ENCODE measurements at regions not wholly inside any gene's neighbourhood (a gene's known extent, or its start where the extent isn't known, plus 50 kb on each side); places are given as distances from the start of the nearest gene placed in this dataset.

DNA sequence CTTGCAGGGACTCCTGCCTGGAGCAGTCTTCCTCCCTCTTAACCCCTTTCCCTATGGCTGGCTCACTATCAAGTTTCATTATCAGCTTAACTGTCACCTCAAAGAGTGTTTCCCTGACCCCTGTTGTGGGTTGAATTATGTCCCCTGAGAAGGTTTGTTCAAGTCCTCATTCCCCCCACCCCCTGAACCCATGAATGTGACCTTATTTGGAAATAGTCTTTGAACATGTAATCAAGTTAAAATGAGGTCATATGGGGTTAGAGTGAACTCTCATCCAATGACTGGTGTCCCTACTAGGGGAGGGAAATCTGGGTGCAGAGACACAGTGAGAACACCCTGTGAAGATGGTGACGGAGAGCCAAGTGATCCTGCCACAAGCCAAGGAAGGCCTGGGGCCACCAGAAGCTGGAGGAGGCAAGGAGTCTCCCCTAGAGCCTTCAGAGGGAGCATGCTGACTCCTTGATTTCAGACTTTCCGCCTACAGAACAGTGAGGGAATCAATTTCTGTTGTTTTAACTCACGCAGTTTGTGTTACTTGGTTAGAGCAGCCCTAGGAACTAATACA is 165.2 kb upstream of the TOP1 start:
- no peak overlapping the region for H2AFZ ChIP-seq (ENCODE audit: low read depth)
- H3K79me2 ChIP-seq (ENCODE audit: insufficient read depth, low read depth) = no peaks in the 10 kb centered on the region
- no peaks in the 10 kb centered on the region for H3K27me3 ChIP-seq (ENCODE audit: insufficient read depth, low read depth)
- TF ChIP-seq, protein P1, sequence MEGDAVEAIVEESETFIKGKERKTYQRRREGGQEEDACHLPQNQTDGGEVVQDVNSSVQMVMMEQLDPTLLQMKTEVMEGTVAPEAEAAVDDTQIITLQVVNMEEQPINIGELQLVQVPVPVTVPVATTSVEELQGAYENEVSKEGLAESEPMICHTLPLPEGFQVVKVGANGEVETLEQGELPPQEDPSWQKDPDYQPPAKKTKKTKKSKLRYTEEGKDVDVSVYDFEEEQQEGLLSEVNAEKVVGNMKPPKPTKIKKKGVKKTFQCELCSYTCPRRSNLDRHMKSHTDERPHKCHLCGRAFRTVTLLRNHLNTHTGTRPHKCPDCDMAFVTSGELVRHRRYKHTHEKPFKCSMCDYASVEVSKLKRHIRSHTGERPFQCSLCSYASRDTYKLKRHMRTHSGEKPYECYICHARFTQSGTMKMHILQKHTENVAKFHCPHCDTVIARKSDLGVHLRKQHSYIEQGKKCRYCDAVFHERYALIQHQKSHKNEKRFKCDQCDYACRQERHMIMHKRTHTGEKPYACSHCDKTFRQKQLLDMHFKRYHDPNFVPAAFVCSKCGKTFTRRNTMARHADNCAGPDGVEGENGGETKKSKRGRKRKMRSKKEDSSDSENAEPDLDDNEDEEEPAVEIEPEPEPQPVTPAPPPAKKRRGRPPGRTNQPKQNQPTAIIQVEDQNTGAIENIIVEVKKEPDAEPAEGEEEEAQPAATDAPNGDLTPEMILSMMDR (conservative IDR thresholded peaks at IDR 0.05; ENCODE audit: low read depth, low read length) = no peak
- no peaks in the 10 kb centered on the region for H3K36me3 ChIP-seq (ENCODE audit: insufficient read depth)
- no peak overlapping the region for H3K4me3 ChIP-seq (IDR thresholded peaks at IDR 0.05; ENCODE audit: insufficient read depth, low read depth, low read length)
- no peak overlapping the region for H3K9ac ChIP-seq
- no peaks in the 10 kb centered on the region for H3K4me1 ChIP-seq (ENCODE audit: low read depth, poor library complexity, severe bottlenecking)
- no peak overlapping the region for H3K4me2 ChIP-seq
- H3K27ac ChIP-seq = no peak overlapping the region
- H4K20me1 ChIP-seq (ENCODE audit: insufficient read depth) = no peaks in the 10 kb centered on the region

DNA sequence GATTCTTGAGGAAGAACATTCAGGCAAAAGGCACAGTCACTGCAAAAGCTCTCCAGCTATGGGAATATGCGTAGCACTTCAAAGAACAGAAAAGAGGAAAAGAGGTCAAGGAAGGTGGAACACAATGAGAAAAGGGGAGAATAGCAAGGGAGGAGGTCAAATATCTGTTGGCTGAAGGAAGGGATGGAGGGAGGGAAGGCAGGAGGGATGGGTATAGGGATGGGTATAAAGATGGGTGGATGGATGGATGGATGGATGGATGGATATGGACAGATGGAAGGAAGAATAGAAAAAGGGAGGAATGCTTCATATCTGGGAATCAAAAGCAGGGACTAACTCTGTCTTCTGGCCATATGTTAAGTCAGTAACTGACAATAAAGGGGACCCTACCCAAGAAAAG is 164.2 kb upstream of the TOP1 start:
- Histone ChIP-seq H2AFZ (ENCODE audit: low read depth) (no peak overlapping the region), H4K20me1 (ENCODE audit: insufficient read depth) (no peaks in the 10 kb centered on the region), H3K4me1 (ENCODE audit: low read depth, poor library complexity, severe bottlenecking) (no peaks in the 10 kb centered on the region), H3K4me2 (no peak overlapping the region), H3K79me2 (ENCODE audit: insufficient read depth, low read depth) (no peaks in the 10 kb centered on the region), H3K27me3 (ENCODE audit: insufficient read depth, low read depth) (no peaks in the 10 kb centered on the region), H3K27ac (no peak overlapping the region), H3K9ac (no peak overlapping the region), H3K36me3 (ENCODE audit: insufficient read depth) (no peaks in the 10 kb centered on the region), H3K4me3 (IDR thresholded peaks at IDR 0.05; ENCODE audit: insufficient read depth, low read depth, low read length) (no peak overlapping the region)
- TF ChIP-seq, protein P1 (conservative IDR thresholded peaks at IDR 0.05; ENCODE audit: low read depth, low read length) = no peak

DNA sequence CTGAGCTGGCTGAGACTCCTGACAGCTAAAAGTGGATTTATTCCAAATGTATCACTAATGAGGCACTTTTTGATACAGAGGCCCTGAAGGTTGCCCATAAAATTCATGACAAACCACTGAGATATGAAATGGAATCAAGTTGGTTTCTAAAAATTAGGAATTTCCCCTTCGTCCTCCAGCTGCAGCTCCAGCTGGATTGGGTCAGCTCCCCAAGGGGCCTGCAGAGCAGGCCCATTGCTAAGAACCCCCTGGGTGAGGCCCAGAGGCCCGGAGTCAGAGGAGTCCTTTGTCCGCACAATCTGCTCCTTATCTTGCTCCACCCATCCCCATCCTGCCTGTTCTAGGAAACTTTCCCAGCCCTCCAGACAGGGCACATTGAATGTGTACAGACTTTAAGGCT is 163.5 kb upstream of the TOP1 start:
- no peaks in the 10 kb centered on the region for H4K20me1 ChIP-seq (ENCODE audit: insufficient read depth)
- no peak overlapping the region for H3K4me3 ChIP-seq (IDR thresholded peaks at IDR 0.05; ENCODE audit: insufficient read depth, low read depth, low read length)
- no peak overlapping the region for H2AFZ ChIP-seq (ENCODE audit: low read depth)
- no peaks in the 10 kb centered on the region for H3K27me3 ChIP-seq (ENCODE audit: insufficient read depth, low read depth)
- H3K4me1 ChIP-seq (ENCODE audit: low read depth, poor library complexity, severe bottlenecking) = no peaks in the 10 kb centered on the region
- H3K4me2 ChIP-seq = no peak overlapping the region
- TF ChIP-seq, protein P1 (conservative IDR thresholded peaks at IDR 0.05; ENCODE audit: low read depth, low read length) = no peak
- H3K27ac ChIP-seq = no peak overlapping the region
- no peaks in the 10 kb centered on the region for H3K36me3 ChIP-seq (ENCODE audit: insufficient read depth)
- no peaks in the 10 kb centered on the region for H3K79me2 ChIP-seq (ENCODE audit: insufficient read depth, low read depth)
- no peak overlapping the region for H3K9ac ChIP-seq

DNA sequence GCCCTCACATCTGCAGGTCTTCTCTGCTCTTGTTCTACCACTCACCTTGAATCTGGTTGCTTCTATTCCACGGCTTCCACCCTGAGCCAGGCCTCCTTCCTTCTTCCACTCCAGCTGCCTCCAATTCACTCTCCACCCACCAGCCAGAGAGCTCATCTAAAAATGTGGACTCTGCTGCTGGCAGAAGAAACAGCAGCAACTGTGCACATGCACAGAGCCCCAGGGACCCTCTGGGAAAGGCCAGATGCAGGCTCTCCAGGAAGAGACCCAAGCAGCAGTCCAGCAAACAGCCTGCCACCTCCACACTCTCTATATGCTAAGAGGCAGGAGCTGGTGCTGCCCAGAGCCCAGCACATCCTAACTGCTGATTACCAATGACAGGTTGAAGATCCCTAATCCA is 162.6 kb upstream of the TOP1 start:
- H3K79me2 ChIP-seq (ENCODE audit: insufficient read depth, low read depth) = no peaks in the 10 kb centered on the region
- H3K27ac ChIP-seq = no peak overlapping the region
- TF ChIP-seq, protein P1 (conservative IDR thresholded peaks at IDR 0.05; ENCODE audit: low read depth, low read length) = no peak
- H3K4me3 ChIP-seq (IDR thresholded peaks at IDR 0.05; ENCODE audit: insufficient read depth, low read depth, low read length) = no peak overlapping the region
- H3K36me3 ChIP-seq (ENCODE audit: insufficient read depth) = no peaks in the 10 kb centered on the region
- H2AFZ ChIP-seq (ENCODE audit: low read depth) = no peak overlapping the region
- H3K27me3 ChIP-seq (ENCODE audit: insufficient read depth, low read depth) = no peaks in the 10 kb centered on the region
- H3K4me2 ChIP-seq = no peak overlapping the region
- no peaks in the 10 kb centered on the region for H3K4me1 ChIP-seq (ENCODE audit: low read depth, poor library complexity, severe bottlenecking)
- H3K9ac ChIP-seq = no peak overlapping the region
- no peaks in the 10 kb centered on the region for H4K20me1 ChIP-seq (ENCODE audit: insufficient read depth)
